Hepatocyte (in vitro differentiated cells): ENCODE measurements at regions not wholly inside any gene's neighbourhood (a gene's known extent, or its start where the extent isn't known, plus 50 kb on each side); places are given as distances from the start of the nearest gene placed in this dataset.

Experiments
- DNase-seq: peaks from one replicate; pipeline ENCODE4 v3.0.0-alpha.2; 2016; ENCODE audit warnings: low spot score
- H2AFZ ChIP-seq: fragments of 200-600 bp; sonication (generic); 2 replicates; pipeline ENCODE4 v1.6.0; 2016; ENCODE audit warnings: antibody characterized with exemption, mild to moderate bottlenecking
- H3K27ac ChIP-seq: fragments of 200-600 bp; sonication (generic); 2 replicates; pipeline ENCODE4 v1.5.1; 2016; ENCODE audit warnings: mild to moderate bottlenecking
- H3K27me3 ChIP-seq: fragments of 200-600 bp; sonication (generic); 2 replicates; pipeline ENCODE4 v1.6.1; 2016
- H3K36me3 ChIP-seq: fragments of 200-600 bp; sonication (generic); replicated peaks from 2 replicates; pipeline ENCODE4 v1.5.1; 2016; ENCODE audit warnings: low read depth; ENCODE audit not compliant: insufficient read depth
- H3K4me1 ChIP-seq: fragments of 200-600 bp; sonication (generic); 2 replicates; pipeline ENCODE4 v1.5.1; 2016; ENCODE audit warnings: mild to moderate bottlenecking, moderate library complexity; ENCODE audit not compliant: insufficient read depth
- H3K4me2 ChIP-seq: fragments of 200-600 bp; sonication (generic); 2 replicates; pipeline ENCODE4 v1.6.0; 2016
- H3K4me3 ChIP-seq: fragments of 200-600 bp; sonication (generic); 2 replicates; pipeline ENCODE4 v1.5.1; 2016; ENCODE audit warnings: mild to moderate bottlenecking
- H3K79me2 ChIP-seq: fragments of 200-600 bp; sonication (generic); 2 replicates; pipeline ENCODE4 v1.6.0; 2017; ENCODE audit warnings: mild to moderate bottlenecking
- H3K9me2 ChIP-seq: fragments of 200-600 bp; sonication (generic); replicated peaks from 2 replicates; pipeline ENCODE4 v1.6.0; 2017; ENCODE audit warnings: mild to moderate bottlenecking; ENCODE audit not compliant: insufficient read depth
- H3K9me3 ChIP-seq: fragments of 200-600 bp; sonication (generic); 2 replicates; pipeline ENCODE4 v1.5.1; 2016; ENCODE audit warnings: low read depth, mild to moderate bottlenecking
- H4K20me1 ChIP-seq: fragments of 200-600 bp; sonication (generic); 2 replicates; pipeline ENCODE4 v1.6.0; 2016; ENCODE audit warnings: mild to moderate bottlenecking; ENCODE audit not compliant: insufficient read depth, poor library complexity, severe bottlenecking
- CTCF ChIP-seq: fragments of 200-600 bp; sonication (generic); IDR thresholded peaks from 2 replicates; pipeline ENCODE4 v1.5.1; 2016; ENCODE audit warnings: antibody characterized with exemption, mild to moderate bottlenecking; ENCODE audit not compliant: poor library complexity
- EZH2 ChIP-seq: fragments of 200-600 bp; sonication (generic); IDR thresholded peaks from 2 replicates; pipeline ENCODE4 v1.6.1; 2016; ENCODE audit warnings: antibody characterized with exemption, mild to moderate bottlenecking, borderline replicate concordance
- EZH2phosphoT487 ChIP-seq: fragments of 200-600 bp; sonication (generic); IDR thresholded peaks from one replicate; pipeline ENCODE4 v1.6.1; 2018; ENCODE audit warnings: antibody characterized with exemption, mild to moderate bottlenecking, low read depth, moderate library complexity; ENCODE audit not compliant: unreplicated experiment, severe bottlenecking
- WGBS: methylation state at CpG from one replicate; pipeline ENCODE4 v1.1.6; 2016; ENCODE audit warnings: low lambda C conversion rate; ENCODE audit errors: missing lambda C conversion rate; 5-methylcytosine and 5-hydroxymethylcytosine counted together

- WGBS, result 90% methylated on average over 3 of the region's 3 CpGs
- Histone ChIP-seq H4K20me1 (no peaks in the 10 kb centered on the region), H3K36me3 (no peaks in the 10 kb centered on the region), H3K27me3 (no peaks in the 10 kb centered on the region), H2AFZ (no peak overlapping the region), H3K27ac (no peak overlapping the region), H3K9me2 (no peaks in the 10 kb centered on the region), H3K4me1 (no peaks in the 10 kb centered on the region), H3K9me3 (no peaks in the 10 kb centered on the region), H3K79me2 (no peaks in the 10 kb centered on the region), H3K4me3 (no peak overlapping the region), H3K4me2 (no peak overlapping the region)
- DNase-seq, result no peak
- TF ChIP-seq EZH2phosphoT487 (no peak), EZH2 (no peak), CTCF (no peak)
Measured at GRCh38 chrX:69321789-69322188, 156.5 kb upstream of the PJA1 start.

GRCh38 chrX:69321006-69321655 lies 155.9 kb upstream of the PJA1 start:
- TF ChIP-seq EZH2, result no peak
- TF ChIP-seq CTCF, result no peak
- TF ChIP-seq EZH2phosphoT487, result no peak
- no peaks in the 10 kb centered on the region for H3K9me2 ChIP-seq
- no peaks in the 10 kb centered on the region for H3K79me2 ChIP-seq
- H3K27me3 ChIP-seq, result no peaks in the 10 kb centered on the region
- no peaks in the 10 kb centered on the region for H4K20me1 ChIP-seq
- H3K4me1 ChIP-seq, result no peaks in the 10 kb centered on the region
- 65% methylated on average over 5 of the region's 5 CpGs for WGBS
- no peaks in the 10 kb centered on the region for H3K9me3 ChIP-seq
- DNase-seq, result no peak
- H2AFZ ChIP-seq, result no peak overlapping the region
- no peaks in the 10 kb centered on the region for H3K36me3 ChIP-seq
- no peak overlapping the region for H3K4me2 ChIP-seq
- H3K27ac ChIP-seq, result no peak overlapping the region
- no peak overlapping the region for H3K4me3 ChIP-seq

- H3K9me2 ChIP-seq, result no peaks in the 10 kb centered on the region
- no peak overlapping the region for H2AFZ ChIP-seq
- TF ChIP-seq CTCF (no peak), EZH2 (no peak), EZH2phosphoT487 (no peak)
- no peak overlapping the region for H3K27ac ChIP-seq
- DNase-seq, result no peak
- H3K36me3 ChIP-seq, result no peaks in the 10 kb centered on the region
- H3K4me2 ChIP-seq, result no peak overlapping the region
- H3K4me3 ChIP-seq, result no peak overlapping the region
- H3K9me3 ChIP-seq, result no peaks in the 10 kb centered on the region
- H3K79me2 ChIP-seq, result no peaks in the 10 kb centered on the region
- H3K4me1 ChIP-seq, result peaks cover 8% of the 10 kb centered on the region
- H4K20me1 ChIP-seq, result no peaks in the 10 kb centered on the region
- WGBS, result 57% methylated on average over 1 of the region's 1 CpG
- H3K27me3 ChIP-seq, result no peaks in the 10 kb centered on the region
Measured at GRCh38 chrX:69320116-69320515, 154.9 kb upstream of the PJA1 start.

- TF ChIP-seq CTCF (no peak), EZH2phosphoT487 (no peak), EZH2 (no peak)
- WGBS, result 82% methylated on average over 7 of the region's 7 CpGs
- H3K4me2 ChIP-seq, result no peak overlapping the region
- no peaks in the 10 kb centered on the region for H3K27me3 ChIP-seq
- H2AFZ ChIP-seq, result no peak overlapping the region
- H3K79me2 ChIP-seq, result no peaks in the 10 kb centered on the region
- no peak overlapping the region for H3K4me3 ChIP-seq
- no peak overlapping the region for H3K27ac ChIP-seq
- no peak for DNase-seq
- peaks cover 8% of the 10 kb centered on the region for H3K4me1 ChIP-seq
- no peaks in the 10 kb centered on the region for H3K36me3 ChIP-seq
- no peaks in the 10 kb centered on the region for H3K9me3 ChIP-seq
- H4K20me1 ChIP-seq, result no peaks in the 10 kb centered on the region
- no peaks in the 10 kb centered on the region for H3K9me2 ChIP-seq
Measured at GRCh38 chrX:69319376-69319775, 154.1 kb upstream of the PJA1 start.
